ENCODE measurements at regions not wholly inside any gene's neighbourhood (a gene's known extent, or its start where the extent isn't known, plus 50 kb on each side); places are given as distances from the start of the nearest gene placed in this dataset.

GRCh38 chrX:99033226-99033901 lies 1376.7 kb downstream of the PCDH19 start:
- no peak overlapping the region for H2BK15ac ChIP-seq (ENCODE audit: low read length)
- no peak overlapping the region for H2BK5ac ChIP-seq (ENCODE audit: low read depth, low read length)
- 92% methylated on average over 1 of the region's 1 CpG; no CpG with 5 or more reads in 1 of the 2 experiments for WGBS, 2 experiments (ENCODE audit: extremely low coverage in 1 of 2, insufficient coverage in 1 of 2, insufficient read length in 1 of 2, insufficient replicate concordance in 2 of 2, low coverage in 1 of 2, low lambda C conversion rate in 2 of 2, missing lambda C conversion rate in 1 of 2)
- no peak overlapping the region for H3K4me2 ChIP-seq (ENCODE audit: insufficient read depth in 1 of 2, low read depth in 2 of 2, low read length in 2 of 2)
- no peaks in the 10 kb centered on the region for H3K27me3 ChIP-seq (replicated peaks in 1 of 4; ENCODE audit: control insufficient read depth in 3 of 4, extremely low read depth in 1 of 4, insufficient read depth in 3 of 4, low read length in 3 of 4)
- no peak overlapping the region for H3K9ac ChIP-seq (replicated peaks in 1 of 4; ENCODE audit: extremely low read depth in 1 of 4, low read depth in 3 of 4, low read length in 3 of 4)
- no peak overlapping the region for H2BK120ac ChIP-seq (replicated peaks; ENCODE audit: low read depth, low read length)
- ChIA-PET POLR2A (ENCODE audit: partially characterized antibody) (no interaction called here), CTCF (ENCODE audit: partially characterized antibody) (no interaction called here)
- no peaks in the 10 kb centered on the region for H3K9me3 ChIP-seq (ENCODE audit: insufficient read depth in 2 of 2, low read depth in 1 of 2, low read length in 1 of 2)
- no peaks in the 10 kb centered on the region for H3K23me2 ChIP-seq (ENCODE audit: low read depth, low read length)
- H3K27ac ChIP-seq (ENCODE audit: low read depth, low read length), result no peak overlapping the region
- no peak overlapping the region for H3K4me3 ChIP-seq (ENCODE audit: extremely low read depth in 1 of 4, insufficient read depth in 2 of 4, low read depth in 3 of 4, low read length in 4 of 4)
- no peak overlapping the region for H3K14ac ChIP-seq (ENCODE audit: insufficient read length)
- H3K23ac ChIP-seq (ENCODE audit: insufficient read length), result no peak overlapping the region
- H3K36me3 ChIP-seq (ENCODE audit: control insufficient read depth in 2 of 4, insufficient read depth in 4 of 4, low read length in 3 of 4), result no peaks in the 10 kb centered on the region
- H4K5ac ChIP-seq (ENCODE audit: insufficient read length, low read depth, low read length), result no peak overlapping the region
- no peak overlapping the region for H2AK5ac ChIP-seq (ENCODE audit: low read depth, low read length)
- H2AFZ ChIP-seq (ENCODE audit: low read length), result no peak overlapping the region
- H3K79me2 ChIP-seq (ENCODE audit: control insufficient read depth in 1 of 2, insufficient read depth in 2 of 2, low read length in 2 of 2), result no peaks in the 10 kb centered on the region
- H2BK20ac ChIP-seq (ENCODE audit: low read length), result no peak overlapping the region
- H3K4me1 ChIP-seq (replicated peaks in 1 of 4; ENCODE audit: control insufficient read depth in 3 of 4, insufficient read depth in 4 of 4, low read length in 3 of 4), result no peaks in the 10 kb centered on the region
- DNase-seq (ENCODE audit: low read depth in 1 of 2, low spot score in 2 of 2), result no peak
- no peak overlapping the region for H3K56ac ChIP-seq (replicated peaks; ENCODE audit: insufficient read length, low read depth, low read length)
- H4K20me1 ChIP-seq (replicated peaks in 1 of 2; ENCODE audit: control insufficient read depth in 1 of 2, insufficient read depth in 2 of 2, low read length in 2 of 2), result no peaks in the 10 kb centered on the region
- H4K91ac ChIP-seq (replicated peaks; ENCODE audit: insufficient read length, low read length), result no peak overlapping the region
- no peak for FAIRE-seq
- no peaks in the 10 kb centered on the region for H3K79me1 ChIP-seq (ENCODE audit: low read depth, low read length)
- H2BK12ac ChIP-seq (ENCODE audit: low read depth, low read length), result no peak overlapping the region
- TF ChIP-seq RAD21 (IDR thresholded peaks at IDR 0.05 in 1 of 2, conservative IDR thresholded peaks at IDR 0.05 in 1 of 2; ENCODE audit: low read depth in 2 of 2, low read length in 2 of 2), result no peak
- TF ChIP-seq, protein P1, sequence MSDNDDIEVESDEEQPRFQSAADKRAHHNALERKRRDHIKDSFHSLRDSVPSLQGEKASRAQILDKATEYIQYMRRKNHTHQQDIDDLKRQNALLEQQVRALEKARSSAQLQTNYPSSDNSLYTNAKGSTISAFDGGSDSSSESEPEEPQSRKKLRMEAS (IDR thresholded peaks at IDR 0.05), result no peak
- no peak overlapping the region for H3K18ac ChIP-seq (ENCODE audit: extremely low read depth, low read length)
- H3K4ac ChIP-seq (replicated peaks; ENCODE audit: insufficient read length, low read depth, low read length), result no peak overlapping the region
- no peak overlapping the region for H4K8ac ChIP-seq (ENCODE audit: extremely low read depth, insufficient read depth, low read length)

All from H1 (cell line).